ENCODE measurements at regions not wholly inside any gene's neighbourhood (a gene's known extent, or its start where the extent isn't known, plus 50 kb on each side); places are given as distances from the start of the nearest gene placed in this dataset.

DNA sequence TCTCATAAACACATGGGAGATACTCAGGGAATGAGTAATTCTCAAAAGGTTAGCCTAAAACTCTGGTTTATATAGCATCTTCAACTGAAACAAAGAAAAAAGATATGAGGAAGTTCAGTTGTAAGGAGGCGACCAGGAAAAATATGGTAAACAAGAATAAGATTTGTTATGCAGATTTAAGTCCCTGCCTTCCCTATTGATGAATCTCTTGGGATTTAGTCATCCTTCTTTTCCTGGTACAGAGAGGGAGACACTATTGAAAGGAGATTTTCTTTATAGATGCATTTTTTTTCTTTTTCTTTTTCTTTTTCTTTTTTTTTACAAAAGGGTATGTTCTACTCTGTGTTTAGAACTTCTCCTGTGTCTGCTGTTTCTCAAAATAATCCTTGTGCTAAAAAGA lies 557.5 kb downstream of the DNAJB9 start:
- DNase-seq (ENCODE audit: low spot score) = no peak

DNA sequence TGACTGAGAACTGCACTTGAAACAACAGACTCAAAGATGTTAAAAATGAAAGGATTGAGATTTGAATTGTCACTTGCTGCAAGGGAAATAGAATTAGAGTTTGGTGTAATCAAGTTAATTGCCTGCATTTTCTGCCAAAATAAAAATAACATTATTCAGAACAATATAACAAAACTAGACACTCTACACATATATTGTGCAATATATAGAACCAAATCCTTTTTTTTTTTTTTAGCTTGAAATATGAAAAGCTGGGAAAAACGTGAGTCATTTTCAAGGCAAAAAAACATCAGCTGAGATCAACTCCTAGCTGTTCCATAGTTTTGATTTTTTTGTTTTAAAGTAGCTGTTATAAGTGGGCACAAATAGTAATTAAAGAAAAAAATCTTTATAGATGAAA lies 561.5 kb downstream of the DNAJB9 start:
- no peak for DNase-seq (ENCODE audit: low spot score)

DNA sequence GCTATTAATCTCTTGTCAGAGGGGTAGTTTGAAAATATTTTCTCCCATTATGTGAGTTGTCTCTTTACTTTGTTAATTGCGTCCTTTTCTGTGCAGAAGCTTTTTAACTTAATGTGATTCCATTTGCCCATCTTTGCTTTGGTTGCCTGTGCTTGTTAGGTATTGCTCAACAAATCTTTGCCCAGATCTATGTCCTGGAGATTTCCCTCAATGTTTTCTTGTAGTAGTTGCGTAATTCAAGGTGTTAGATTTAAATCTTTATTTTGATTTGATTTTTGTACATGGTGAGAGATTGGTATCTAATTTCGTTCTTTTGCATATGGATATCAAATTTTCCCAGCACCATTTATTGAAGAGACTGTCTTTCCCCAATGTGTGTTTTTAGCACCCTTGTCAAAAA lies 567.2 kb downstream of the DNAJB9 start:
- no peak for DNase-seq (ENCODE audit: low spot score)

DNA sequence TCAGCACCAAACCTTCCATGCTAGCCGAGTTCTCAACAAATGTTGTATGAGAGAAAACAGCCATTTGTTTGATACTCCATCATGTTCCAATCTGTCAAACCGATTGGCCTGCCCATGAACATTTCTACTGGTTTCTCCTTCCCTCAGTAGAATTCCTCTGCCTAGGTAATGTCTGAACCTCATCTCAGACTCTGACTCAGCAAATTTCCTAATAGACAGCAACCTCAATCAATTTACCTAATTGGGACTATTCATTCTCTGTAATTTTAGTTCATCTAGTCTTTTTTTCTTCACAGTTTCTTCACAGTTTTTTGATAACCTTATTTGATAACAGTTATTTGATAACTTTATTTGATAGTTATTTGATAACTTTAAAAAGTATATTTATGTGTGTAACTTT lies 585.1 kb downstream of the DNAJB9 start:
- no peak for DNase-seq (ENCODE audit: low spot score)

DNA sequence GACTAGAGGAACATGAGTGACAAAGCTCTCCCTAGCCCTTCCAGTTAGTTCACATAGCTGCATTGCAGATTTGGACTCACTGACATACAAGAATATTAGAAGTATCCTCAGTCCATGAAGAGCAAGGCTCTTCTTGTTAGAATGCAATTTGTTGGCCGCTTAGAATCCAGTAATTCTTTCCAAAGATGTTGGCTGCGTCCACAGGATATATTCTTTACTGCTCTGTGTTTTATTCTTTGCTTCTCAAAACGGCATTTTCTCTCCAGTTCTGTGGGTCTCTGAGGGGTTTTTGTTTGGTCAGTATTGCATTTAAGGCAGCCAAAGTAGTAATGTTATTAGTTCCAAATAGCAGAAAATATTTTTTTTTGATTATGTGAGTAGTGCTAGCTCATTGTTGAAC lies 588.6 kb downstream of the DNAJB9 start:
- no peak for DNase-seq (ENCODE audit: low spot score)

DNA sequence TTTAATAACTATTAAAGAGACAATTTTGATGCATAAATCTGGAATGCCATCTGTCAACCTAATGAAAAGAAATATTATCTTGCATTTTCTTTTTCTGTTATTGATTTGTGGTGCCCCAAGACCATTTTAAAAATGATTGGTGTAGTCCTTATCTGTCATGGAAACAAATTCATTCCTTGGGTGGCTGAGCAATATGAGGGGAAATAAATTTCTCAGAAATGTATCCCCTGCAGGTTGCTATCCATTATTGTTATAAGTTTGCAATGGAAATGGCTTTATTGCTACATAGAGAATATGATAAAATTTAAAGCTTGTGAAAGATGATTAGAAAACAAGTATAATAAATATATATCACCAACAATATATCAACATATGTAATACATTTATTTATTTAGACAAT lies 607.0 kb downstream of the DNAJB9 start:
- no peak for DNase-seq (ENCODE audit: low spot score)

DNA sequence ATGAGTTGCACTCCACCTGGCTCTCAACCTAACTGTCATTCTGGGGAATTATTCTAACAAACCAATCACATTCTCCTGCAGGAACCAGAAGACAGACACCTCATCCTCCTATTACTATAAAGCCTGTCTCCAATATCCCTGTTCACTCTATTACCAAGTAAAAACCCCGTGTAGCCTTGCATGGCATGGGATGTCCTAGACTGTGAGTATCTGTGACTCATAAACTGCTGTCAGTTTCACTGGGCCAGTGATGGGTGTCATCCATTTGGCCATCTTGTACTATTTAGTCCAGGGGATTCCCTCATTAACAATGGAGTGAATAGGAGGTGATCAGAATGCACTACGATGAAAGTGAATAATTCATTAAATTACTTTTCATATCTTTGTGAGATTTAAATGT lies 608.7 kb downstream of the DNAJB9 start:
- DNase-seq (ENCODE audit: low spot score) = no peak

DNA sequence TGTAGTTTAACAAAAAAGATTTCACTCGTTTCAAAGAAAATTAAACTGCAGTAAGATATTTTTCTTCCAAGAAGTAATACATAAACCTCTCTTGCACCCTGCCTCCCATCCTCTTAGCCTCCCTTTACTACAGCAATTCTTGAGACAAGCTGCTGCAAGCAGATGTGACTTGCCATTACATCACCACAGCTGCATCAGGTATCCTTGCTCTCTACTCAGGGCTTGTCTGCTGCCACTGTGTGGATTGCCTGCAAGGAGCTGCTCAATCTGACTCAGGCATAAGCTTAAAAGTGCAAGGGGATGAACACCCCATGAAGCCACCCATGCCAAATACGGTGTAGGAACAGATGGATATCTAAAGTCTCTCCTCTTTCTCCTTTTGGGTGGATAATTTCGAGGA lies 609.9 kb downstream of the DNAJB9 start:
- DNase-seq (ENCODE audit: low spot score) = no peak

DNA sequence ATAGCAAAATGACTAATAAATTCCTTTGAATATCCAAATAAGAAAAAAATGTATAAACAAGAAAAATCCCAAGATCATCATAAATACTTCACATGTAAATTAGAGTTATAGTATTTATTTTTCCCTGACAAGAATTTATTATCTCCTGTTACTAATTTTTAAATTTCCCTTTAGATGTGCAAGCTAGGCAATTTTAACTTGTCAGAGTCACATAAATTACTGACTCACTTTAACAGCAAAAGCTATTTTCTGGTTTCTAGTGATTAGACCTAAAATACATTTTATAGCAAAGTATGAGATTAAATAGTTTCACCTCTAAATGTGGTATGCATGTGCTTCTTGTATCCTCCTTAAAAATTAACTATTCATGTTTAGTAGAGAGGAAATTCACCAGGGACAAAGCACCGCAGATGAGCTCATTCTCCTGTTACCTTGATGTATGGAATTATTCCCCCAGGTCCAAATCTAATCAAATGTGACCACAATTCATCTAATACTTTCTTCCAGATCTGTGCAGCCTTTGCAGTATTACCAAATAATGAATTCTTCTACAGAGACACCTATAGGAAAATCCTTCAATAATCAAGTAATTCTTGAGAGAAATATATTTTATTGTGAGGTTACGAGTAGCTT lies 621.2 kb downstream of the DNAJB9 start:
- no peak for DNase-seq (ENCODE audit: low spot score)

DNA sequence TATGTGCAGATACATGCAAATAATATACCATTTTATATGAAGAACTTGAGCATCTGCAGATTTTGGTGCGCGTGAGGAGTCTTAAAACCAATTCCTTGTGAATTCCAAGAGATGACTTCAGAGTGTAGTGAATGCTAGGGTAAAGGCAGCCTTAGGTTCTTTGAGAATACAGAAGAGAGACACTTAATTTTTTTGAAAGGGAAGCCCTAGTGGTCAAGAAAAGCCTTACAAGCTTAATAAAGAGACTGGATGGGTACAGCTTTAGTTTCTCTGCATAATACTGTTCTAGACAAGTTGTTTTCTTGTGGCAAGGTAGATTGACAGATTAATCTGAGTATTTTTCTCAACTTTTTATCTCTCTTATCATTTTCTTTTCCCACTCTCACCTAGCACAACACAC lies 636.5 kb downstream of the DNAJB9 start:
- no peak for DNase-seq (ENCODE audit: low spot score)

DNA sequence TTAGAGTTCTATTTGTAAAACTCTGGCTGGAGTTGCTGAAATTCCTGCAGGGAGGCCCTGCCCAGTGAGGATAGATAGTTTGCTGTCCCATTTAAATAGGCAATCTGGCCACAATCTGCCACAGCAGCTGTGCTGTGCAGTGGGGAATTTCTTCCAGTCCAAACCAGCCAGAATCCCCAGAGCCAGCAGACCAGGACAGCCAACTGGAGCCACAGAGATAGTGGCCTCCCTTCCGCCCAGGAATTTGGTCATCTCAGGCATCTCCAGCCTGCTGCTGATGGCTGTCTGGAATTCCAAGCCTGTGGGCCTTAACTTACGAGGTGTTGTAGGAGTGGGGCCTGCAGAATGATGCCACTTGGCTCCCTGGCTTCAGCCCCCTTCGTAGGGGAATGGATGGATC lies 643.4 kb downstream of the DNAJB9 start:
- DNase-seq (ENCODE audit: low spot score) = no peak

DNA sequence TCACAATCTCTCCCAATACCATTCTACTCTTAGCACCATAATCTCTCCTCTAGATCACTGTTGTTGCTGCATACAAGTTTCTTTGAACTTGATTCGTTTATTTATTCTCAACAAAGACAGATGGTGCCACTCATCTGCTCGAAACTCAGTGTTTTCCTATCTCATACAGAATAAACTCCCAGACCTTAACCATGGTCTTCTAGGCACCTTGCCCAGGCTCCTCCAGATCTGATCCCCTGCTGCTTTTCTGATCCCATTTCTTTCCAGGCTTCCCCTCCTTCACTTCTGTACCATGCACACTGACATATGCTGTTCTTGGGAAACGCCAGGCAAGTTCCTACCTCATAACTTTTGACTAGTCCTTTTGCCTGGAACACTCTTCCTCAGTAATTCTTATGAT lies 645.7 kb downstream of the DNAJB9 start:
- DNase-seq (ENCODE audit: low spot score) = no peak

DNA sequence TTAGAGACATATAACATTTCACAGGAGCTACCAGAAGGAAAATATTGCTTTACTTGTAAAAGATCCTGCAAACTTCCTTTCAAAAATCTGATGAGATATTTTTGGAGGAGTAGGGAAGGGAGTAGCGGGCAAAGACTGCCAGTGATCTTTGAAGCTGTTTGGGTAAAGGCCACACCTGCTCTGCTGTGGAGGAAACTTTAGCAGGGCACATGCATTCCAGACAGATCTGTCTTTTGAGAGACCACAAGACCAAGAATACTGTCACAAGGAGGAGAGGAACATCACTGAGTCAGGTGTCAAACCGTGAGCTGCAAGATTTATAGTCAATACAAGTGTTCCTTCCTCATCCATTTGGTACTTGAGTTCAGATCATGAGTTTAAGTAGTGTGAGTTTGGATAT lies 654.4 kb downstream of the DNAJB9 start:
- DNase-seq (ENCODE audit: low spot score) = no peak

DNA sequence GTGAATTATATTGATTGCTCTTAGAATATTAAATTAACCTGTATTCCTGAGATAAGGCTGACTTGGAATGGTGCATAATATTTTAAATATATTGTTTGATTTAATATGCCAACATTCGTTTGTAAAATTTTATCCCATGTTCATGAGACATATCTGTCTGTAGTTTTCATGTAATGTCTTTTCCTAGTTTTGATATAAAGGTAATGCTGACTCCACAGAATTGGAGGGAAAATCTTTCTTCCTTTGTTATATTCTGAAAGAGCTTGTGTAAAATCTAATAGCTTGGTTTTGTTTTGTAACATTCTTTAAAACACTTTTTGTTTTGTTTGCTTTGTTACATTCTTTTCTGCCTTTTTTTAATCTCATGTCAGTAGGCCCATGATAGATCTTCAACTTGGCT lies 657.0 kb downstream of the DNAJB9 start:
- DNase-seq (ENCODE audit: low spot score) = no peak

DNA sequence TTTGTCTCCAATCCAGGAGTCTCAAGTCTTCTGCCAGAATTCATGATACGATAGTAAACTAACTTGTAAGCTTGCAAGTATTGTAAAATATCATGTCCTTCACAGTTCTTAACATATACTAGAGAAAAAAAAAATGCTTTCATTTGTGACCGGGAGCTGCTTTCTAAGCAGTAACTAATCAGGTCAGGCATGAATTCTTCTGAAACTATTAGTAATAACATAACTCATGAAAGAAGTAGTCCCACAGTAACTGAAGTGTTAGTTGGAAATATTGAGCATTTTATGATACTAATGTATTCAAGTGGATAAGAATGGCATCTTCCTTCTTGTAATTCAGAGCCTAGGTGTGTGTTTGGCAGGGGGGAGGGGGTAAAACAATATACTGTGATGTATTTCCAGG lies 665.6 kb downstream of the DNAJB9 start:
- DNase-seq (ENCODE audit: low spot score) = no peak

DNA sequence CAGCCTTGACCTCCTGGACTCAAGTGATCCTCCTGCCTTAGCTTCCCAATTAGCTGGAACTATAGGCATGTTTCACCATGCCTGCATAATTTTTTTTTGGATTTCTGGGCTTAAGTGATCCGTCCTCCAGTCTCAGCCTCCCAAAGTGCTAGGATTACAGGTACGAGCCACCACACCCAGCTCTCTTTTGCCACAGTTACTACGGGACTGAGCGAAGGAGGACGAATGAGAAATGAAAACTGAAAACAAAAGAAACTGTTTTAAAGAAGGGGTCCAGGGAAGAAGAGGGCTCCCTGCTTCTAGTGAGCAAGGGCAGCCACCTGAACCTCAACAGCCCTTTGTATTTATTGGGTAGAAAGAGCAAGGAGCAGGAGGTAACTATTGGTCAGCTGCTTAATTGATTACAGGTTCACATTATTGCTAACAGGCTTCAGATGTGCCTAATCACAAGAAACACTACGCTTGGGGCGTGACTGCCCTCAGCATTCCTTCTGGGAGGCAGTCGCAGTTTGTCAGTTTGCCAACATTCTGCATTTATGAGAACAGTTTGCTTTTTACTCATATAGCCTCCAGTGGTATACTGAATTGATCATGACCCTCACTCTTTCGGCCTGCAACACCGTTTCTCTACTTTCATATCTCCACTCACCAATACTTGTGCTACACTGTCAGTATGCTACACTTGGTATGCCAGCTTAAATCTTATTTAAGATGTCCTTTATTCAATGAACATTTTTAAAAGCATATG lies 676.8 kb downstream of the DNAJB9 start:
- no peak for DNase-seq (ENCODE audit: low spot score)

DNA sequence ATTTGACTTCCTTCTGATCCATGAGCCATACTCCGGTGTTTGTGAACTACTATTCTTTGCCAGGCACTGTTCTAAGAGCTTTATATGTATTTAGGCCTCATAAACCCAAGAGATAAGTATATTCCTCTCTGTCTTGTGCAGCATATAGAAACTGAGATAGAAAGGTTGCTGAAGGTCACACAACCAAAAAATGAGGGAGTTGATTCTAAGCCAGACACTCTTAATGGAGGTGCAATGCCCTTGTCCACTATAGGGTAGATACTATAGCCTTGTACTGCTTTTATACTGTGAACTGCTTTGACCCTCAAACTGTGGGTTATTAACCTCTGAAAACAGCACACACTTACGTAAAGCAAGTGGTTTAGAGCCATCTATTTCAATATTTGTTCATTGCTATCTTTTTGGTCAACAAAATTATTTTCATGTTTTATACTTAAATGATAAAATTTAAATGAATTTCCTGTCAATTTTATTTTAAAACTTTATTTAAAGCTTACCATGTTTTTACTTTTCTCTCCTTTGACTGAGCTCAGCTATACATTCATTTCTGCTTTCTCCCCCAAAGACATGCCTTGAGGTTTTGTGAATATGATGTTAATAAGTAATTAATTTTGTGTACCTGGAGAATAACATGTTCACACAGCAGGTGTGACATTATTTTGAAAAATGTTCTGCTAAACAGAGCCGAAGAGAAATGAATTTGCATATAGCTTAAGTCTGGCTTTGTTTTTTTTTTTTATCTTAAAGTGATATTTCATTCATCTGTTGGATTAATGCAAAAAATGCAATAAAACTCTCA lies 687.3 kb downstream of the DNAJB9 start:
- DNase-seq (ENCODE audit: low spot score) = no peak

DNA sequence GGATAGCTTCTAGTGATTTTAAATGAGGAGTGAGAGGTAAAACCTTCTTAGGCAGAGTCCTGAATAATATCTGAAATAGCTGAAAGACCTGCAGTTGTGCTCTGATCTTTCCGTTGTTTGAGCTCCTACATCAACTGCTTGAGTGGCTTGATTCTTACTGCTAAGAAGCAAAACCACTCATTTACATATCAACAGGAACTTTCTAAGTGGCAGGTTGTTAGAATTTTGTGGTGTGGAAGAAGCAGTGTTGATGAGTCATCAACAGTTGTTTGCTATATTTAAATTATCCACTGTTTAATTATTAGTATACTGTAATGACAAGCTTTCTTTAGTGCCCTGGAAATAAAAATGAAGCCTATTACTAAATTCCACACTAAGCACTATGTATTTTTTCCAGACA lies 689.5 kb downstream of the DNAJB9 start:
- DNase-seq (ENCODE audit: low spot score) = no peak

DNA sequence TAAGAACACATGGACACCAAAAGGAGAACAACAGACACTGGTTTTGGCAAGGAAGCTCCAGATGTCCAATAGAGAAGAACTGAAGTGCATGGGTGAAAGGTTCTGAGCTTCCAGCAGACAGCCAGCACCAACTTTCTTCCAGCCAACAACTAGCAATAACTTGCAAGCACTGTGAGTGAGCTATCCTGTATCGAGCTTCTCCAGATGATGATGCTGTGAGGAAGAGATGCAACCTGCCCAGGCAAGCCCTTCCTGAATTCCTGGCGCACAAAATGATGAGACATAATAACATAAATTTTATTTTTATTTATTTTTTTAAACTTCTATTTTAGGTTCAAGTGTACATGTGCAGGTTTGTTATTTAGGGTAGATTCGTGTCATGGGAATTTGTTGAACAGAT lies 692.1 kb downstream of the DNAJB9 start:
- no peak for DNase-seq (ENCODE audit: low spot score)

DNA sequence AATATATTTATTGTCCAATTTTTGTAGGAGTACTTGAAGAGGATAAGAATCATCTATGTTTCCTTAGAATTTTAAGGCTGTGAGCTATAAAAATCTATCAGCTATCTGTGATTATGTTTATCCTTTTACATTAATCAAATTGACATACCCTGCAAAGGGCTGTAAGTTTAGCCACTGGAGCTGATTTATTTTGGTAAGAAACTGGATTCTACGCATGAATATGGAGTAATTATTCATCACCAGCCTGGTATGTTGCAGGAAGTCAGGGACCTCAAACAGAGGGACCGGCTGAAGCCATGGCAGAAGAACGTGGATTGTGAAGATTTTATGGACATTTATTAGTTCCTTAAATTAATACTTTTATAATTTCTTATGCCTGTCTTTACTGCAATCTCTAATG lies 696.9 kb downstream of the DNAJB9 start:
- no peak for DNase-seq (ENCODE audit: low spot score)

DNA sequence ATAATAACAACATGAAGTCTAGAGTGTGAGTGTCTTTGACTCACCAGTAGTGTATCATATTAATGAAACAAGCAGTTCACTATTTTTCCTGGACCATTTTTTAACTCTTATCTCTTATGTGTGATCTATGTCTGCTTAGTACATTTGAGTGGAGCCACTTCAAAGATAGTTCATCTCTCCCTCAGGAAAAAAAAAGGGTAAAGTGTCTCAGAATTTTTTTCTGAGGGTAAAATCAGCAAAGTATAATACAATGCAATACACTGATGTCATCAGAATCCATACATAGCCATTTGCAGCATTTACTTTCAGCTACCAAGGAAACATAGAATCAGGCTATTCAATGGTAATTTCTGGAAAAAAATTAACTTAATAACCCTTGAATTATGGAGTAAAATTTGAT lies 706.7 kb downstream of the DNAJB9 start:
- no peak for DNase-seq (ENCODE audit: low spot score)

DNA sequence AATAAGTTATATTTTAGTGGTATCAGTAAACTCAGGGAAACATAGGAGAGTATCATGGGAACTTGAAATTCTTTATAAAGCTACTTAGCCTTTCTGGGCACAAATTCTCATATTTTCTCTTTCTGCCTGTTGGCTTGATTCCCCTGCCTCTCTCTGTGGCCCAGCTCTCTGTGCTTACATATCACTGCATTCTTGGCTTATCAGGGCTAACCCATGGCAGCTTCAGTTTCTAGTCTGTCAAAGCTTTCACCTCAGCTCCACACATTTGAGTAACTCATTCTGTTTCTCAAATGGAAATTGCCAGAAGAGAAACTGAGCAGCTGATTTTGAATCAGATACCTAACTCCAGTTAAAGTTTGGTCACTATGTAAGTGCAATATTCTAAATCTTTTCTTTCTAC lies 713.1 kb downstream of the DNAJB9 start:
- DNase-seq (ENCODE audit: low spot score) = no peak

DNA sequence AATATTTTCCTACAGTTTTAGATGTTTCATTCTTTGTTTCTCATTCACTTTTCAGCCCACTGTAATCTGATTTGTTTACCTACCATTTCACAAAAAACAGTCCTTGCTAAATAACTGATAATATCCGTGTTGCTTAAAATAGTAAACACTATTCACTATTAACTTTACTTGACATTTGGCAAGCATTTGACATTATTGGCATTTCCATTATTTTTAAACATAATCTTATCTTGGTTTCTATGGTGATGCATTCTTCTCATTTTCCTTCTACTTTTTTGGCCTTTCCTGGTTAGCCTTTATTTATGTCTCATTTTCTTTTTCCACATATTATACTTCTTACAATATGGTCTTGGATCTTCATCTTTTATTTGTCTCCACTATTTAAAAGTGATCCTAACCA lies 715.3 kb downstream of the DNAJB9 start:
- no peak for DNase-seq (ENCODE audit: low spot score)
